Lower leg skin (tissue), 3 donors: ENCODE measurements at regions not wholly inside any gene's neighbourhood (a gene's known extent, or its start where the extent isn't known, plus 50 kb on each side); places are given as distances from the start of the nearest gene placed in this dataset.

ENCODE experiments used
- CTCF ChIP-seq, 3 donors: fragments of 450-650 bp; IDR thresholded peaks; one replicate each; pipeline ENCODE4 v1.5.1; 2016; ENCODE audit warnings: antibody characterized with exemption in 3 of 3, mild to moderate bottlenecking in 3 of 3, moderate library complexity in 2 of 3
- POLR2A ChIP-seq, 2 donors: fragments of 450-650 bp; IDR thresholded peaks; one replicate each; pipeline ENCODE4 v1.6.1; 2016 to 2017; ENCODE audit warnings: antibody characterized with exemption in 2 of 2, mild to moderate bottlenecking in 1 of 2, moderate library complexity in 1 of 2

DNA sequence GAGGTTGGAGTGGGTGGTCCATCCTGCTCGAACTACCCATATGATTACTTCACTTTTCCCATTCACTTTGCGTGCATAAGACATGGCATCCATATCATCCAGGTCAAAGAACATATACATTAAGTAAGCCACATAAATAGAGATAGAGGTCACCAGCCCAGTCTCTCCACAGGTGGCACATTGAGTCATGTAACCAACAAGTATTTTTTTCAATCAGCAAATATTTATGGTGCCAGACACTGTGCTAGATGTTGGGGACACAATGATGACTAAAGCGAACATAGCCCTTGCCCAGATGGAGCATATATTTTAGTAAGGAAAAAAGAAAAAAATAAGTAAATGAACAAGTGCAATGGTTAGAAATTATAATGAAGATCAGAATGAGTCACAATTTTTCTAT lies 83.6 kb upstream of the LCLAT1 start:
- TF ChIP-seq CTCF (IDR thresholded peaks at IDR 0.05) = no peak
- no peak for TF ChIP-seq POLR2A (IDR thresholded peaks at IDR 0.05)
